ENCODE measurements at regions not wholly inside any gene's neighbourhood (a gene's known extent, or its start where the extent isn't known, plus 50 kb on each side); places are given as distances from the start of the nearest gene placed in this dataset.

GRCh38 chr12:74941670-74942069 is 268.0 kb downstream of the KCNC2 start:
- TF ChIP-seq CTCF (IDR thresholded peaks at IDR 0.05; ENCODE audit: insufficient read depth, low read length, poor library complexity, severe bottlenecking), result no peak
- no peak for TF ChIP-seq EZH2phosphoT487 (conservative IDR thresholded peaks at IDR 0.05; ENCODE audit: low read length)
